ENCODE measurements at regions not wholly inside any gene's neighbourhood (a gene's known extent, or its start where the extent isn't known, plus 50 kb on each side); places are given as distances from the start of the nearest gene placed in this dataset.

GRCh38 chr1:185652348-185652747, 81.8 kb upstream of the HMCN1 start:
- TF ChIP-seq POLR2AphosphoS5 (IDR thresholded peaks at IDR 0.05) (no peak), POLR2A (IDR thresholded peaks at IDR 0.05) (no peak)

All from sigmoid colon (tissue), 4 donors.